ENCODE measurements at regions not wholly inside any gene's neighbourhood (a gene's known extent, or its start where the extent isn't known, plus 50 kb on each side); places are given as distances from the start of the nearest gene placed in this dataset.
A peak's percentile ranks its signal among the peaks of the same experiment; 100 is the strongest.

DNA sequence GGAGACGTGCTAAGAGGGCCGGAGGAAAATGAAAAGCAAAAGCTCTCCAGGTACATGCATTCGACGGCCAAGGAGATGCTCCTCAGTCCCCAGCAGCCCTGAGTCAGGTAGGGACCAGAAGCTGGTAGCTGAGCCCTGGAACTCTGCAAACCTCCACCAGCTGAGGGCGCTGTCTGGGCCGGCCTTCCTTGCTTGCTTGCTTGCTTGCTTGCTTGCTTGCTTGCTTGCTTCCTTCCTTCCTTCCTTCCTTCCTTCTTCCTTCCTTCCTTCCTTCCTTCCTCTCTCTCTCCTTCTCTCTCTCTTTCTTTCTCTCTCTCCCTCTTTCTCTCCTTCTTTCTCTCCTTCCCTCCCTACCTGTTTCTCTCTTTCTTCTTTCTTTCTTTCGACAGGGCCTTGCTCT is 94.6 kb upstream of the RASGRF1 start:
- no peak for DNase-seq (ENCODE audit: low read depth)

GRCh38 chr15:79184465-79184892 is 93.9 kb upstream of the RASGRF1 start:
- DNase-seq (ENCODE audit: low read depth), result peak; percentile 34

DNA sequence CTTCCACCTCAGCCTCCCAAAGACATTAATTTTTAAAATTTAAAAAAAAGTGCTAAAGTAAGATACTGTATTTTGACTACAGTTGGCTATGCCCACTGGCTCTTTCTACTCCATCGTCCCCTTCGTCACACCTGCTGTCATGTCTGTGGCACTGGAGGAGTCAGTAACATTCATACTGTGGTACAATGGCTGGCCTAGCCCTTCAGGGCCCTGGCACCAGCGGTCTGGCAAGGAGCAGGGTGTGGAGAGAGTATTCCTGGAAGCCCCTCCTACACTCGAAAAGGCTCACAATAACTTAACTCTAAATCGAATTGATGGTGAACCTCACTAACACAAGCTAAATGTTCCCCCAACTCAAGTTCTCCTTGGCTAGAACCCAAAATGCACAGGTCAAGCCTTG is 89.7 kb upstream of the RASGRF1 start:
- no peak for DNase-seq (ENCODE audit: low read depth)

GRCh38 chr15:79179597-79179996 is 89.0 kb upstream of the RASGRF1 start:
- no peak for DNase-seq (ENCODE audit: low read depth)

- no peak for DNase-seq (ENCODE audit: low read depth)
Observed at GRCh38 chr15:79179108-79179561, 88.6 kb upstream of the RASGRF1 start.

GRCh38 chr15:79178594-79178993 is 88.0 kb upstream of the RASGRF1 start:
- no peak for DNase-seq (ENCODE audit: low read depth)

GRCh38 chr15:79176151-79176550 is 85.6 kb upstream of the RASGRF1 start:
- DNase-seq (ENCODE audit: low read depth), result no peak

GRCh38 chr15:79172801-79173460 is 82.4 kb upstream of the RASGRF1 start:
- no peak for DNase-seq (ENCODE audit: low read depth)

GRCh38 chr15:79172032-79172481 is 81.5 kb upstream of the RASGRF1 start:
- DNase-seq (ENCODE audit: low read depth), result no peak

- DNase-seq (ENCODE audit: low read depth), result no peak
Observed at GRCh38 chr15:79171320-79172031, 80.9 kb upstream of the RASGRF1 start.

- peak; percentile 24 for DNase-seq (ENCODE audit: low read depth)
Observed at GRCh38 chr15:79170256-79170664, 79.7 kb upstream of the RASGRF1 start.

GRCh38 chr15:79169526-79170133 is 79.0 kb upstream of the RASGRF1 start:
- DNase-seq (ENCODE audit: low read depth), result no peak

DNA sequence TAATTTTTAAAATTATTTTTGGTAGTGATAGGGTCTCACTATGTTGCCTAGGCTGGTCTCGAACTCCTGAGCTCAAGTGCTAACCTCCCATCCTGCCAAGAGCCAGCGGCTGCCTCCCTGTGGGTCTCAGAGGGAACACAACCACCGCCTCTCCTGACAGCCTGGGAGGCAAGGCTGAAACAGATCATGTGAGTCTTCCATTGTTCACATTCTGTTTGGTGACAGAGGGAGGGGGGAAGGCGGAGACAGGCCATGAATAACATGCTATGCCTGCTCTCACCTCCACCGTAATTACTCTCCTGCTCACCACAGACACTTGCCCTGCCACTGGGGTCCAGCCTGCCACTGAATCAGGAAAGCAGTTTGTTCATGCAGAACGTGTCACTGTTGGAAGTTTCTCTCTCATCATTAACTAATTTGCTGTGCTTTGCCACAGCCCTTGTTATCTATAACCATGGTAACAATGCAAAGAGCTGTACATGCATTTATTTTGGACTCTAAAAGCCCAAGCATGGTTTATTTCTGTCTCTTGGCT is 78.4 kb upstream of the RASGRF1 start:
- no peak for DNase-seq (ENCODE audit: low read depth)

DNA sequence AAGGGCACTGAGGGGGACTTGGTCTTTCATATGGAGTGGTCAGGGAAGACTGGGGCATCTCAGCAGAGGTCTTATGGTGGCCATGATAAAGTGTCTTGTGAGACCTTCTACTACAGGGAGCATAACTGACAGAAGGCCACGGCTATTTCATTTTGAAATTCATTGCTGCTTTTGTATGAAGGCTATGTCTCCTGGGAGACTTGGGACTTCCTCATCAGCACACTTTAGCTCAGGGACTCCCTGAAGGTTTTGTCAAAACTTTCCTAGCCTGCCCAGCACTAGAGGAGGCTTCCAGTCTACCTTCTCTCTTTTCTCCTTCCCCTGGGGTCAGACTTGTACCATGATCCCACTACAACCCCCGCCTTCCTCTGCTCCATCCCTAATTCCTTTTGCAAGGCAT is 77.2 kb upstream of the RASGRF1 start:
- no peak for DNase-seq (ENCODE audit: low read depth)

- DNase-seq (ENCODE audit: low read depth), result no peak
Observed at GRCh38 chr15:79166311-79166955, 75.9 kb upstream of the RASGRF1 start.

DNA sequence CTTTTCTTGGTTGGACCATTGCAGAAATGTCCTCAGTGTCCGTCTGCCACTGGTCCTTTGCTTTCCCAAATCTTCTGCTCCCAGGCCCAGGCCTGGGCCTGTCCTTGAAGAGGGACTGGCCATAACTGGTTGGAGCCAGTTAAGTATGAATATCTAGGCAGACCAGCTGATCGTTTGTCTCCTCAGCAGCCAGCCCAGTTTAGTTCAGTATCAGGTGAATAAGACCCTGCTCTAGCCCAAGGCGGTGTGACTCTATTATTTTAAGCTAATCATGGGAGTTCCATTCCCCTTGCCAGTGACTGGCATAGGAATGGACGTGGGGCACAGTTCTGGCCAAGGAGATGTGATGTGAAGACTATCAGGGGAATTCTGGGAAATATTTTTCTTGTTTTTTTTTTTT is 73.9 kb upstream of the RASGRF1 start:
- no peak for DNase-seq (ENCODE audit: low read depth)

GRCh38 chr15:79164043-79164442 is 73.5 kb upstream of the RASGRF1 start:
- no peak for DNase-seq (ENCODE audit: low read depth)

- DNase-seq (ENCODE audit: low read depth), result no peak
Observed at GRCh38 chr15:79163395-79163794, 72.8 kb upstream of the RASGRF1 start.

GRCh38 chr15:79161837-79162508 is 71.4 kb upstream of the RASGRF1 start:
- no peak for DNase-seq (ENCODE audit: low read depth)

GRCh38 chr15:79160211-79160610 is 69.6 kb upstream of the RASGRF1 start:
- DNase-seq (ENCODE audit: low read depth), result peak; percentile 60

DNA sequence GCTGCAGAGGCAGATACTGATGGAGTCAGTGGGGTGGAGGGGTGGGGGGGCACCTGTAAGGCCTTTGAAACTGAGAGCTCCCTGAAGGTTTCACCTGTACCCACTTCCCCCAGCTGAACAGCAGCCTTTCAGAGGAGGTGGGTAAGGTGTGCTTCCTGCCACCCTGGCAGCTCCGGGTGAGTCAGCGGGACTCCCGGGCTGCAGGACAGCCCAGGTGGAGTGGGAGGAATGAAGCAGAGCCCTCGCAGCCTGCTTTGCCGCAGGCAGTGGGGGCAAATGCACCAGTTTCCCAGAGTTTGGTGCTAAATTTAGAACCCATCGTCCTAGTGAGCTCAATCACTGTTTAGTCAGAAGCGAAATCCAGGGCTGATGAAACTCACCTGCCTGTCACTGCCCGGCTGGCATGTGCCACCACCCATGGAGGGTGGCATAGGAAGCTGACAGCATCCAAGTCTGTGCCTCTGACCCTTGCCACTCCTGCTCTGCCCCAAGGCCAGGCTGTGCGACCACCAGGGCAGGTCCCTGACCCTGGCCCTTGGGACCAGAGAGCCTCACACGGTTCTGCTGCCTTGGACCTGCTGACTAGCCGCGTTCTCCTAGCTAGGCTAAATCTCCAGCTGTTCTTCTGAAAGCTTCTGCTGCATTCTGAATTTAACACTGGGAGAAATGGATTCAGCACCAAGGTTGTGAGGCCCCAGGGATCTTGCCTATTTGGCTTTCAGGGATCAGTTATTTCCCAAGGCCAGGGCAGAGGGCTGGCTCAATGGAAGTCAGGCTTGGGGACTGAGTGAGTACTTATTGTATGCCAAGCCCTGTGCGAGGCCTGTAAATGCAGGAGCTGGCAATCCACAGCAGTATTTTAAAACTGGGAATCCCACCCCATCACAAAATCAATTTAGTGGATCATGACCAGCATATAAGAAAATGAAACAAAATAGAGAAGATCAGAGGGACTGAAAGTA is 67.3 kb upstream of the RASGRF1 start:
- DNase-seq (ENCODE audit: low read depth), result no peak

Measured in fibroblast of gingiva (primary cell).